ENCODE measurements at regions not wholly inside any gene's neighbourhood (a gene's known extent, or its start where the extent isn't known, plus 50 kb on each side); places are given as distances from the start of the nearest gene placed in this dataset.

- TF ChIP-seq, protein P1, sequence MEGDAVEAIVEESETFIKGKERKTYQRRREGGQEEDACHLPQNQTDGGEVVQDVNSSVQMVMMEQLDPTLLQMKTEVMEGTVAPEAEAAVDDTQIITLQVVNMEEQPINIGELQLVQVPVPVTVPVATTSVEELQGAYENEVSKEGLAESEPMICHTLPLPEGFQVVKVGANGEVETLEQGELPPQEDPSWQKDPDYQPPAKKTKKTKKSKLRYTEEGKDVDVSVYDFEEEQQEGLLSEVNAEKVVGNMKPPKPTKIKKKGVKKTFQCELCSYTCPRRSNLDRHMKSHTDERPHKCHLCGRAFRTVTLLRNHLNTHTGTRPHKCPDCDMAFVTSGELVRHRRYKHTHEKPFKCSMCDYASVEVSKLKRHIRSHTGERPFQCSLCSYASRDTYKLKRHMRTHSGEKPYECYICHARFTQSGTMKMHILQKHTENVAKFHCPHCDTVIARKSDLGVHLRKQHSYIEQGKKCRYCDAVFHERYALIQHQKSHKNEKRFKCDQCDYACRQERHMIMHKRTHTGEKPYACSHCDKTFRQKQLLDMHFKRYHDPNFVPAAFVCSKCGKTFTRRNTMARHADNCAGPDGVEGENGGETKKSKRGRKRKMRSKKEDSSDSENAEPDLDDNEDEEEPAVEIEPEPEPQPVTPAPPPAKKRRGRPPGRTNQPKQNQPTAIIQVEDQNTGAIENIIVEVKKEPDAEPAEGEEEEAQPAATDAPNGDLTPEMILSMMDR (IDR thresholded peaks at IDR 0.05) = no peak
- no peak for TF ChIP-seq POLR2A (IDR thresholded peaks at IDR 0.05)
These were observed 210.4 kb upstream of the PRICKLE1 start for GRCh38 chr12:42799966-42800365.

Measured in Peyer's patch (tissue), 4 donors.